IPS DF 6.9 (cell line): ENCODE measurements at regions not wholly inside any gene's neighbourhood (a gene's known extent, or its start where the extent isn't known, plus 50 kb on each side); places are given as distances from the start of the nearest gene placed in this dataset.

Experiments used
- DNase-seq: peaks from one replicate; pipeline ENCODE4 v3.0.0-alpha.2; 2013; ENCODE audit warnings: low read depth, low spot score
- H3K27ac ChIP-seq: one replicate; pipeline ENCODE4 v1.5.1; 2013; ENCODE audit warnings: low read length, control low read depth
- H3K27me3 ChIP-seq: 2 replicates; pipeline ENCODE4 v1.6.1; 2013; ENCODE audit warnings: mild to moderate bottlenecking, low read length; ENCODE audit not compliant: control insufficient read depth, insufficient read depth
- H3K36me3 ChIP-seq: 2 replicates; pipeline ENCODE4 v1.6.1; 2013; ENCODE audit warnings: low read length; ENCODE audit not compliant: control insufficient read depth, insufficient read depth
- H3K4me1 ChIP-seq: 2 replicates; pipeline ENCODE4 v1.6.1; 2013; ENCODE audit warnings: low read length; ENCODE audit not compliant: control insufficient read depth, insufficient read depth
- H3K4me3 ChIP-seq: 2 replicates; pipeline ENCODE4 v1.5.1; 2013; ENCODE audit warnings: mild to moderate bottlenecking, low read length
- H3K9me3 ChIP-seq: 2 replicates; pipeline ENCODE4 v1.6.1; 2013; ENCODE audit warnings: low read length, inconsistent platforms; ENCODE audit not compliant: control insufficient read depth, insufficient read depth
- WGBS: extraction: QIAGEN DNeasy Blood & Tissue Kit; methylation state at CpG from one replicate; pipeline ENCODE4 v1.1.7; 2013; ENCODE audit warnings: mixed read lengths, missing lambda C conversion rate; ENCODE audit not compliant: insufficient read length, insufficient coverage; 5-methylcytosine and 5-hydroxymethylcytosine counted together

DNA sequence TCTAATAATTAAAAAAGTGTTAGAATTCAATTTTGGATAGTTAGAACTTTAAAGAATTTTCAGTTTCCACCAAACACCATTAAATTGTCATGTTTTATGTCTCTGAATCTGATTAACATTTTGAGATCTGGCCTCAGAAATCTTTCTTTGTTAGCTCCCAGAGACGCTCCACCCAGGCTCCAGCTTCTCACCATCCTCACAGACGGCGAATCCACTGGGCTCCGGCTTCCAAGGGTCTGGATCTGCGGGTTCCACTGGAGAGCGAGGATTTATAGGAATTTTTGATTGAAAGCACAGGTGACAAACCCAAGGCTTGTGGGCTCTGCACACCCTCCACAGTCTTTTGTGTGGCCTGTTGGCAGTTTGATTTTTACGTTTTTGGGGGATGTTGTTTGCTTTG lies 160.6 kb downstream of the URI1 start:
- Histone ChIP-seq H3K4me1 (no peaks in the 10 kb centered on the region), H3K27me3 (no peaks in the 10 kb centered on the region), H3K27ac (no peak overlapping the region), H3K4me3 (no peak overlapping the region), H3K36me3 (no peaks in the 10 kb centered on the region), H3K9me3 (no peaks in the 10 kb centered on the region)
- DNase-seq, result no peak
- no CpG with 5 or more reads among the region's 7 CpGs for WGBS

DNA sequence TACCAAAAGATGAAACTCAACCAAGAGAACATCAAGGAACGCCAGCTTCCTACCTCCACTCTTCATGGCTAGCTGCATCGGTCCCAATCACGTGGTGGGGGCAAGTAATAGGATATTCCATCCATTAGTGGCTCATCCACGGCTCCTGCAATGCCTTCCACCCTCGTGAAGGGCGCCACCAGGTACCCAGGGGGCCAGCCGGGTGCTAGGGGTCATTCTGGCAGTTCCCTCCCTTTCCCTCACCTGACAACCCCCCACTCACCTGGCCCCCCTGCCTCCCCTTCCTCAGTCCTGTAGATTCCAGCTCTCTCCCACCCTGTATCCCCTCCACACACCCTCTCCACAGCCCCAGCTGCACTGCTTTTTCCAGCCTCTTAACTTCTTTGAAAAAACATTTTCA lies 161.9 kb downstream of the URI1 start:
- no peaks in the 10 kb centered on the region for H3K9me3 ChIP-seq
- DNase-seq, result no peak
- WGBS, result no CpG with 5 or more reads among the region's 7 CpGs

GRCh38 chr19:30105316-30105715 lies 163.3 kb downstream of the URI1 start:
- H3K36me3 ChIP-seq, result no peaks in the 10 kb centered on the region
- H3K27ac ChIP-seq, result no peak overlapping the region
- no peaks in the 10 kb centered on the region for H3K27me3 ChIP-seq
- H3K4me3 ChIP-seq, result no peak overlapping the region
- no peaks in the 10 kb centered on the region for H3K9me3 ChIP-seq
- WGBS, result no CpG with 5 or more reads among the region's 8 CpGs
- H3K4me1 ChIP-seq, result no peaks in the 10 kb centered on the region
- no peak for DNase-seq

More for the DNA sequence above, 161.9 kb downstream of the URI1 start:
- Histone ChIP-seq H3K4me3 (no peak overlapping the region), H3K27ac (no peak overlapping the region), H3K36me3 (no peaks in the 10 kb centered on the region), H3K27me3 (no peaks in the 10 kb centered on the region), H3K4me1 (no peaks in the 10 kb centered on the region)

- Histone ChIP-seq H3K27me3 (no peaks in the 10 kb centered on the region), H3K4me1 (no peaks in the 10 kb centered on the region), H3K4me3 (no peak overlapping the region), H3K9me3 (no peaks in the 10 kb centered on the region), H3K27ac (no peak overlapping the region), H3K36me3 (no peaks in the 10 kb centered on the region)
- no peak for DNase-seq
- WGBS, result no CpG with 5 or more reads among the region's 6 CpGs
Measured at GRCh38 chr19:30105727-30106126, 163.7 kb downstream of the URI1 start.

GRCh38 chr19:30106417-30107095 lies 164.5 kb downstream of the URI1 start:
- no peaks in the 10 kb centered on the region for H3K4me1 ChIP-seq
- no peak for DNase-seq
- no CpG with 5 or more reads among the region's 11 CpGs for WGBS

GRCh38 chr19:30107251-30107650 lies 165.2 kb downstream of the URI1 start:
- no peaks in the 10 kb centered on the region for H3K36me3 ChIP-seq
- H3K27me3 ChIP-seq, result no peaks in the 10 kb centered on the region
- no peak overlapping the region for H3K27ac ChIP-seq
- no peak for DNase-seq
- no peaks in the 10 kb centered on the region for H3K4me1 ChIP-seq
- H3K4me3 ChIP-seq, result no peak overlapping the region
- no peaks in the 10 kb centered on the region for H3K9me3 ChIP-seq
- WGBS, result no CpG with 5 or more reads among the region's 12 CpGs

More at GRCh38 chr19:30106417-30107095, 164.5 kb downstream of the URI1 start:
- Histone ChIP-seq H3K4me3 (no peak overlapping the region), H3K27ac (no peak overlapping the region), H3K9me3 (no peaks in the 10 kb centered on the region), H3K36me3 (no peaks in the 10 kb centered on the region), H3K27me3 (no peaks in the 10 kb centered on the region)

GRCh38 chr19:30109565-30109964 lies 167.5 kb downstream of the URI1 start:
- DNase-seq, result no peak
- no peaks in the 10 kb centered on the region for H3K9me3 ChIP-seq
- H3K27me3 ChIP-seq, result no peaks in the 10 kb centered on the region
- WGBS, result no CpG with 5 or more reads among the region's 5 CpGs
- H3K36me3 ChIP-seq, result no peaks in the 10 kb centered on the region
- H3K27ac ChIP-seq, result no peak overlapping the region
- no peak overlapping the region for H3K4me3 ChIP-seq
- H3K4me1 ChIP-seq, result no peaks in the 10 kb centered on the region

GRCh38 chr19:30111021-30111855 lies 169.2 kb downstream of the URI1 start:
- H3K27ac ChIP-seq, result no peak overlapping the region
- no CpG with 5 or more reads among the region's 22 CpGs for WGBS
- DNase-seq, result no peak
- no peaks in the 10 kb centered on the region for H3K27me3 ChIP-seq
- H3K4me3 ChIP-seq, result no peak overlapping the region
- H3K9me3 ChIP-seq, result no peaks in the 10 kb centered on the region
- H3K36me3 ChIP-seq, result no peaks in the 10 kb centered on the region
- H3K4me1 ChIP-seq, result no peaks in the 10 kb centered on the region

DNA sequence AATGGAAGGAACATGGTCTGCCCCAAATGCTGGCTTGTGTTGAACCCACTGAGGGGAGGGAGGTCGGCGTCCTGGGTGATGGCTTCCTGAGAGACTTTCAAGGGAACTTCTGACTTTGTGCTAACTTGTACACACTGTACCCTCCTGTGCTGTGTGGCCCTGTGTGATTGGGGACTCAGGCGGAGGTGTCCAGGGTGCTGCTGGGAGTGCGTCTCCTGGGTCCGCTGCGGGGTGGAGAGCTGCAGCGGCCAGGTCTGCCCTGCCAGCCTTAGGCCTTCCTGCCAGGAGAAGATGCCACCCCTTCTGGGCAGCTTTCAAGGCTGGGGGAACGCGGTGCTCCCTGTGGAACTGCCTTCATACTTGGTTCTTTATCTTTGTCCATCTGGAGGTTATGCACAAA lies 170.1 kb downstream of the URI1 start:
- WGBS, result no CpG with 5 or more reads among the region's 9 CpGs
- Histone ChIP-seq H3K4me1 (no peaks in the 10 kb centered on the region), H3K27me3 (no peaks in the 10 kb centered on the region)

GRCh38 chr19:30112666-30113065 lies 170.6 kb downstream of the URI1 start:
- no peak for DNase-seq
- H3K4me1 ChIP-seq, result no peaks in the 10 kb centered on the region
- H3K27me3 ChIP-seq, result no peaks in the 10 kb centered on the region
- H3K9me3 ChIP-seq, result no peaks in the 10 kb centered on the region
- no peak overlapping the region for H3K4me3 ChIP-seq
- H3K27ac ChIP-seq, result no peak overlapping the region
- no peaks in the 10 kb centered on the region for H3K36me3 ChIP-seq
- no CpG with 5 or more reads among the region's 8 CpGs for WGBS

More for the DNA sequence above, 170.1 kb downstream of the URI1 start:
- no peaks in the 10 kb centered on the region for H3K36me3 ChIP-seq
- no peak overlapping the region for H3K4me3 ChIP-seq
- no peaks in the 10 kb centered on the region for H3K9me3 ChIP-seq
- DNase-seq, result no peak
- H3K27ac ChIP-seq, result no peak overlapping the region
